G401.6 (cell line): ENCODE measurements at regions not wholly inside any gene's neighbourhood (a gene's known extent, or its start where the extent isn't known, plus 50 kb on each side); places are given as distances from the start of the nearest gene placed in this dataset.
A peak's percentile ranks its signal among the peaks of the same experiment; 100 is the strongest.
"Not testable (repeated sequence)": the region's sequence is repeated elsewhere in the genome, so short reads cannot be mapped to it uniquely, and the experiment has no call there.

ENCODE experiments used
- FAIRE-seq: peaks from 2 replicates; lab custom pipeline; 2012; peaks lifted over from hg19 to GRCh38; lab: Jason Lieb, UNC

GRCh38 chr1:109857702-109858101 is 52.9 kb upstream of the CSF1 start:
- not testable (repeated sequence) for FAIRE-seq

- FAIRE-seq = not testable (repeated sequence)
These were observed 54.7 kb upstream of the CSF1 start for GRCh38 chr1:109855986-109856385.

- FAIRE-seq = not testable (repeated sequence)
These were observed 56.7 kb upstream of the CSF1 start for GRCh38 chr1:109853972-109854371.

- FAIRE-seq = not testable (repeated sequence)
These were observed 58.2 kb upstream of the CSF1 start for GRCh38 chr1:109852221-109853015.

GRCh38 chr1:109850827-109851226 is 59.8 kb upstream of the CSF1 start:
- no peak for FAIRE-seq

- no peak for FAIRE-seq
These were observed 60.5 kb upstream of the CSF1 start for GRCh38 chr1:109850194-109850593.

- no peak for FAIRE-seq
These were observed 61.0 kb upstream of the CSF1 start for GRCh38 chr1:109849655-109850054.

GRCh38 chr1:109847251-109847650 is 63.4 kb upstream of the CSF1 start:
- FAIRE-seq = no peak

GRCh38 chr1:109846846-109847245 is 63.8 kb upstream of the CSF1 start:
- no peak for FAIRE-seq

GRCh38 chr1:109846162-109846561 is 64.5 kb upstream of the CSF1 start:
- no peak for FAIRE-seq

- FAIRE-seq = no peak
These were observed 65.0 kb upstream of the CSF1 start for GRCh38 chr1:109845658-109846057.

GRCh38 chr1:109844609-109845008 is 66.0 kb upstream of the CSF1 start:
- FAIRE-seq = no peak

GRCh38 chr1:109840011-109840629 is 70.5 kb upstream of the CSF1 start:
- FAIRE-seq = no peak

GRCh38 chr1:109839276-109839675 is 71.4 kb upstream of the CSF1 start:
- FAIRE-seq = not testable (repeated sequence)

- no peak for FAIRE-seq
These were observed 71.8 kb upstream of the CSF1 start for GRCh38 chr1:109838838-109839240.

- no peak for FAIRE-seq
These were observed 72.6 kb upstream of the CSF1 start for GRCh38 chr1:109837852-109838570.

GRCh38 chr1:109835645-109836044 is 71.9 kb upstream of the EPS8L3 start:
- peak; percentile 65 for FAIRE-seq

GRCh38 chr1:109834951-109835350 is 71.2 kb upstream of the EPS8L3 start:
- no peak for FAIRE-seq

- no peak for FAIRE-seq
These were observed 69.2 kb upstream of the EPS8L3 start for GRCh38 chr1:109832945-109833344.

GRCh38 chr1:109828756-109829505 is 65.2 kb upstream of the EPS8L3 start:
- FAIRE-seq = no peak

- no peak for FAIRE-seq
These were observed 64.3 kb upstream of the EPS8L3 start for GRCh38 chr1:109827986-109828385.

GRCh38 chr1:109827466-109827865 is 63.7 kb upstream of the EPS8L3 start:
- no peak for FAIRE-seq
